PC-3 (cell line): ENCODE measurements at regions not wholly inside any gene's neighbourhood (a gene's known extent, or its start where the extent isn't known, plus 50 kb on each side); places are given as distances from the start of the nearest gene placed in this dataset.

Experiments used
- CTCF ChIP-seq: fragments of 300-600 bp; sonication (generic); conservative IDR thresholded peaks from 2 replicates; pipeline ENCODE4 v1.5.1; 2017; ENCODE audit warnings: antibody characterized with exemption, low read depth, mild to moderate bottlenecking, low read length
- EZH2 ChIP-seq: fragments of 300-600 bp; sonication (generic); IDR thresholded peaks from one replicate; pipeline ENCODE4 v1.6.1; 2017; ENCODE audit warnings: antibody characterized with exemption, mild to moderate bottlenecking, low read length; ENCODE audit not compliant: unreplicated experiment
- EZH2phosphoT487 ChIP-seq: fragments of 300-600 bp; sonication (generic); IDR thresholded peaks from 2 replicates; pipeline ENCODE4 v1.6.1; 2018; ENCODE audit warnings: mild to moderate bottlenecking, antibody characterized with exemption, low read length, borderline replicate concordance

GRCh38 chr7:13312307-13312706, 624.9 kb downstream of the ARL4A start:
- TF ChIP-seq CTCF = no peak
- no peak for TF ChIP-seq EZH2phosphoT487
- TF ChIP-seq EZH2 = no peak
